ENCODE measurements at regions not wholly inside any gene's neighbourhood (a gene's known extent, or its start where the extent isn't known, plus 50 kb on each side); places are given as distances from the start of the nearest gene placed in this dataset.
A peak's percentile ranks its signal among the peaks of the same experiment; 100 is the strongest.

GRCh38 chr17:6233339-6233738, 163.2 kb downstream of the WSCD1 start:
- Histone ChIP-seq H3K27ac (ENCODE audit: low read depth, low read length) (no peak overlapping the region), H3K4me2 (ENCODE audit: insufficient read depth, low read length) (no peak overlapping the region), H3K4me3 (ENCODE audit: insufficient read depth, low read length) (no peak overlapping the region), H3K27me3 (ENCODE audit: insufficient read depth, low read length) (peaks cover 36% of the 10 kb centered on the region), H3K36me3 (ENCODE audit: insufficient read depth, low read length) (no peaks in the 10 kb centered on the region), H4K20me1 (ENCODE audit: insufficient read depth, low read length) (no peaks in the 10 kb centered on the region), H3K79me2 (ENCODE audit: insufficient read depth, low read length) (no peaks in the 10 kb centered on the region), H3K9me3 (ENCODE audit: low read depth, low read length) (no peaks in the 10 kb centered on the region), H3K4me1 (ENCODE audit: insufficient read depth, low read length) (peaks cover 10% of the 10 kb centered on the region), H2AFZ (ENCODE audit: low read length) (no peak overlapping the region)
- DNase-seq (ENCODE audit: insufficient read length, low spot score, missing footprints), result peak; percentile 14
- TF ChIP-seq CTCF (IDR thresholded peaks at IDR 0.05; ENCODE audit: extremely low read depth, low read depth, low read length), result no peak

- Histone ChIP-seq H3K27me3 (ENCODE audit: insufficient read depth, low read length) (peaks cover 34% of the 10 kb centered on the region), H3K4me2 (ENCODE audit: insufficient read depth, low read length) (no peak overlapping the region), H3K9me3 (ENCODE audit: low read depth, low read length) (no peaks in the 10 kb centered on the region), H2AFZ (ENCODE audit: low read length) (no peak overlapping the region), H3K4me3 (ENCODE audit: insufficient read depth, low read length) (no peak overlapping the region), H3K36me3 (ENCODE audit: insufficient read depth, low read length) (no peaks in the 10 kb centered on the region), H3K4me1 (ENCODE audit: insufficient read depth, low read length) (peaks cover 10% of the 10 kb centered on the region), H3K27ac (ENCODE audit: low read depth, low read length) (no peak overlapping the region), H3K79me2 (ENCODE audit: insufficient read depth, low read length) (no peaks in the 10 kb centered on the region), H4K20me1 (ENCODE audit: insufficient read depth, low read length) (no peaks in the 10 kb centered on the region)
- no peak for TF ChIP-seq CTCF (IDR thresholded peaks at IDR 0.05; ENCODE audit: extremely low read depth, low read depth, low read length)
- DNase-seq (ENCODE audit: insufficient read length, low spot score, missing footprints), result no peak
Measured at GRCh38 chr17:6232732-6233101, 162.5 kb downstream of the WSCD1 start.

- H3K36me3 ChIP-seq (ENCODE audit: insufficient read depth, low read length), result no peaks in the 10 kb centered on the region
- no peak overlapping the region for H3K4me3 ChIP-seq (ENCODE audit: insufficient read depth, low read length)
- H4K20me1 ChIP-seq (ENCODE audit: insufficient read depth, low read length), result no peaks in the 10 kb centered on the region
- H3K27ac ChIP-seq (ENCODE audit: low read depth, low read length), result no peak overlapping the region
- H3K9me3 ChIP-seq (ENCODE audit: low read depth, low read length), result no peaks in the 10 kb centered on the region
- H2AFZ ChIP-seq (ENCODE audit: low read length), result no peak overlapping the region
- H3K4me2 ChIP-seq (ENCODE audit: insufficient read depth, low read length), result no peak overlapping the region
- DNase-seq (ENCODE audit: insufficient read length, low spot score, missing footprints), result peak; percentile 88
- TF ChIP-seq CTCF (IDR thresholded peaks at IDR 0.05; ENCODE audit: extremely low read depth, low read depth, low read length), result no peak
- H3K27me3 ChIP-seq (ENCODE audit: insufficient read depth, low read length), result peaks cover 34% of the 10 kb centered on the region
- no peaks in the 10 kb centered on the region for H3K79me2 ChIP-seq (ENCODE audit: insufficient read depth, low read length)
- H3K4me1 ChIP-seq (ENCODE audit: insufficient read depth, low read length), result peaks cover 10% of the 10 kb centered on the region
Measured at GRCh38 chr17:6231886-6232731, 161.9 kb downstream of the WSCD1 start.

- no peak for TF ChIP-seq CTCF (IDR thresholded peaks at IDR 0.05; ENCODE audit: extremely low read depth, low read depth, low read length)
- DNase-seq (ENCODE audit: insufficient read length, low spot score, missing footprints), result no peak
- Histone ChIP-seq H3K4me1 (ENCODE audit: insufficient read depth, low read length) (peaks cover 10% of the 10 kb centered on the region), H3K4me3 (ENCODE audit: insufficient read depth, low read length) (no peak overlapping the region), H3K27ac (ENCODE audit: low read depth, low read length) (no peak overlapping the region), H3K27me3 (ENCODE audit: insufficient read depth, low read length) (peaks cover 31% of the 10 kb centered on the region), H2AFZ (ENCODE audit: low read length) (no peak overlapping the region), H3K79me2 (ENCODE audit: insufficient read depth, low read length) (no peaks in the 10 kb centered on the region), H3K4me2 (ENCODE audit: insufficient read depth, low read length) (no peak overlapping the region), H3K36me3 (ENCODE audit: insufficient read depth, low read length) (no peaks in the 10 kb centered on the region), H4K20me1 (ENCODE audit: insufficient read depth, low read length) (no peaks in the 10 kb centered on the region), H3K9me3 (ENCODE audit: low read depth, low read length) (no peaks in the 10 kb centered on the region)
Measured at GRCh38 chr17:6231465-6231864, 161.3 kb downstream of the WSCD1 start.

Data from osteoblast (primary cell).